ENCODE measurements at regions not wholly inside any gene's neighbourhood (a gene's known extent, or its start where the extent isn't known, plus 50 kb on each side); places are given as distances from the start of the nearest gene placed in this dataset.

GRCh38 chrX:98405376-98405775 lies 1521.7 kb downstream of the RPA4 start:
- TF ChIP-seq SUZ12 (IDR thresholded peaks at IDR 0.05) (no peak), LEF1 (IDR thresholded peaks at IDR 0.05; ENCODE audit: borderline replicate concordance) (no peak), TARDBP (IDR thresholded peaks at IDR 0.05) (no peak), ZNF384 (IDR thresholded peaks at IDR 0.05) (no peak), PKNOX1 (IDR thresholded peaks at IDR 0.05) (no peak), L3MBTL2 (conservative IDR thresholded peaks at IDR 0.05) (no peak), BHLHE40 (IDR thresholded peaks at IDR 0.05; ENCODE audit: borderline replicate concordance) (no peak), FOXM1 (IDR thresholded peaks at IDR 0.05; ENCODE audit: borderline replicate concordance) (no peak), CTBP1 (IDR thresholded peaks at IDR 0.05; ENCODE audit: borderline replicate concordance) (no peak)
- POLR2A ChIA-PET: no interaction called here
- CTCF ChIA-PET: no interaction called here
- DNase-seq (ENCODE audit: extremely low spot score): no peak

- TF ChIP-seq FOXM1 (IDR thresholded peaks at IDR 0.05; ENCODE audit: borderline replicate concordance) (no peak), BHLHE40 (IDR thresholded peaks at IDR 0.05; ENCODE audit: borderline replicate concordance) (no peak), FOXK2 (IDR thresholded peaks at IDR 0.05) (no peak), HDGF (IDR thresholded peaks at IDR 0.05; ENCODE audit: borderline replicate concordance) (no peak), LEF1 (IDR thresholded peaks at IDR 0.05; ENCODE audit: borderline replicate concordance) (no peak), ARNT (IDR thresholded peaks at IDR 0.05) (no peak), ELF4 (IDR thresholded peaks at IDR 0.05) (no peak)
- CTCF ChIA-PET: interaction anchor here (0.6 kb wide), 1 partner anchor 961 kb away, joined by 6 read pairs; no protein-coding TSS in a partner anchor
- DNase-seq (ENCODE audit: extremely low spot score): no peak
- POLR2A ChIA-PET: no interaction called here
Observed at GRCh38 chrX:98407584-98407983, 1523.9 kb downstream of the RPA4 start.

GRCh38 chrX:98409867-98410266 lies 1526.2 kb downstream of the RPA4 start:
- DNase-seq (ENCODE audit: extremely low spot score): no peak
- POLR2A ChIA-PET: no interaction called here
- TF ChIP-seq ZNF384 (IDR thresholded peaks at IDR 0.05) (no peak), NFRKB (IDR thresholded peaks at IDR 0.05) (no peak), HDGF (IDR thresholded peaks at IDR 0.05; ENCODE audit: borderline replicate concordance) (no peak), SP1 (IDR thresholded peaks at IDR 0.05) (no peak), LEF1 (IDR thresholded peaks at IDR 0.05; ENCODE audit: borderline replicate concordance) (no peak), FOXM1 (IDR thresholded peaks at IDR 0.05; ENCODE audit: borderline replicate concordance) (no peak), TARDBP (IDR thresholded peaks at IDR 0.05) (no peak), FOXK2 (IDR thresholded peaks at IDR 0.05) (no peak), PKNOX1 (IDR thresholded peaks at IDR 0.05) (no peak), ELF4 (IDR thresholded peaks at IDR 0.05) (no peak)
- CTCF ChIA-PET: no interaction called here

GRCh38 chrX:98412058-98412457 lies 1528.3 kb downstream of the RPA4 start:
- DNase-seq (ENCODE audit: extremely low spot score): no peak
- TF ChIP-seq ARNT (IDR thresholded peaks at IDR 0.05) (no peak), FOXK2 (IDR thresholded peaks at IDR 0.05) (no peak), FOXA1 (IDR thresholded peaks at IDR 0.05) (no peak), TARDBP (IDR thresholded peaks at IDR 0.05) (no peak), FOXM1 (IDR thresholded peaks at IDR 0.05; ENCODE audit: borderline replicate concordance) (no peak), PKNOX1 (IDR thresholded peaks at IDR 0.05) (no peak), BHLHE40 (IDR thresholded peaks at IDR 0.05; ENCODE audit: borderline replicate concordance) (no peak), HDGF (IDR thresholded peaks at IDR 0.05; ENCODE audit: borderline replicate concordance) (no peak), SP1 (IDR thresholded peaks at IDR 0.05) (no peak), SUZ12 (IDR thresholded peaks at IDR 0.05) (no peak), L3MBTL2 (conservative IDR thresholded peaks at IDR 0.05) (no peak), NFRKB (IDR thresholded peaks at IDR 0.05) (no peak)
- POLR2A ChIA-PET: no interaction called here
- CTCF ChIA-PET: no interaction called here

- CTCF ChIA-PET: no interaction called here
- no peak for DNase-seq (ENCODE audit: extremely low spot score)
- no peak for TF ChIP-seq FOXA1 (IDR thresholded peaks at IDR 0.05)
- TF ChIP-seq L3MBTL2 (conservative IDR thresholded peaks at IDR 0.05): no peak
- no peak for TF ChIP-seq TARDBP (IDR thresholded peaks at IDR 0.05)
- POLR2A ChIA-PET: no interaction called here
Observed at GRCh38 chrX:98422536-98422935, 1538.8 kb downstream of the RPA4 start.

GRCh38 chrX:98432413-98432812 lies 1548.7 kb downstream of the RPA4 start:
- TF ChIP-seq L3MBTL2 (conservative IDR thresholded peaks at IDR 0.05): no peak
- TF ChIP-seq ELF4 (IDR thresholded peaks at IDR 0.05): no peak
- no peak for TF ChIP-seq PKNOX1 (IDR thresholded peaks at IDR 0.05)
- TF ChIP-seq SUZ12 (IDR thresholded peaks at IDR 0.05): no peak
- no peak for TF ChIP-seq SP1 (IDR thresholded peaks at IDR 0.05)
- no peak for TF ChIP-seq FOXM1 (IDR thresholded peaks at IDR 0.05; ENCODE audit: borderline replicate concordance)
- ChIA-PET CTCF (interaction anchor here (0.6 kb wide), 1 partner anchor 1254 kb away, joined by 4 read pairs; no protein-coding TSS in a partner anchor), POLR2A (no interaction called here)
- DNase-seq (ENCODE audit: extremely low spot score): no peak

GRCh38 chrX:98448524-98448923 lies 1564.8 kb downstream of the RPA4 start:
- CTCF ChIA-PET: no interaction called here
- POLR2A ChIA-PET: no interaction called here
- TF ChIP-seq FOXK2 (IDR thresholded peaks at IDR 0.05) (no peak), NFRKB (IDR thresholded peaks at IDR 0.05) (no peak), HDGF (IDR thresholded peaks at IDR 0.05; ENCODE audit: borderline replicate concordance) (no peak), L3MBTL2 (conservative IDR thresholded peaks at IDR 0.05) (no peak), PKNOX1 (IDR thresholded peaks at IDR 0.05) (no peak), FOXM1 (IDR thresholded peaks at IDR 0.05; ENCODE audit: borderline replicate concordance) (no peak), LEF1 (IDR thresholded peaks at IDR 0.05; ENCODE audit: borderline replicate concordance) (no peak), CTBP1 (IDR thresholded peaks at IDR 0.05; ENCODE audit: borderline replicate concordance) (no peak), BHLHE40 (IDR thresholded peaks at IDR 0.05; ENCODE audit: borderline replicate concordance) (no peak), SP1 (IDR thresholded peaks at IDR 0.05) (no peak), TARDBP (IDR thresholded peaks at IDR 0.05) (no peak), ARNT (IDR thresholded peaks at IDR 0.05) (no peak), FOXA1 (IDR thresholded peaks at IDR 0.05) (no peak), ELF4 (IDR thresholded peaks at IDR 0.05) (no peak), SUZ12 (IDR thresholded peaks at IDR 0.05) (no peak), ZNF384 (IDR thresholded peaks at IDR 0.05) (no peak)
- no peak for DNase-seq (ENCODE audit: extremely low spot score)
